ENCODE measurements at regions not wholly inside any gene's neighbourhood (a gene's known extent, or its start where the extent isn't known, plus 50 kb on each side); places are given as distances from the start of the nearest gene placed in this dataset.

GRCh38 chr1:181208083-181208482 is 119.6 kb downstream of the IER5 start:
- Histone ChIP-seq H3K4me3 (ENCODE audit: low read length) (no peak overlapping the region), H3K36me3 (replicated peaks; ENCODE audit: insufficient read depth, low read length) (no peaks in the 10 kb centered on the region), H4K20me1 (ENCODE audit: insufficient read depth, low read length) (no peaks in the 10 kb centered on the region), H3K79me2 (ENCODE audit: low read length) (no peaks in the 10 kb centered on the region), H3K9me2 (replicated peaks; ENCODE audit: insufficient read depth, low read length) (no peaks in the 10 kb centered on the region), H3K9ac (ENCODE audit: low read length) (no peak overlapping the region), H3K27ac (ENCODE audit: low read length) (no peak overlapping the region), H3K4me1 (ENCODE audit: low read length) (no peaks in the 10 kb centered on the region), H3K27me3 (replicated peaks; ENCODE audit: insufficient read depth, low read length) (no peaks in the 10 kb centered on the region), H2AFZ (ENCODE audit: low read length) (no peak overlapping the region), H3F3A (ENCODE audit: insufficient read depth, low read length) (no peaks in the 10 kb centered on the region), H3K4me2 (ENCODE audit: low read depth, low read length) (no peak overlapping the region), H3K9me3 (replicated peaks; ENCODE audit: insufficient read depth, low read length) (no peaks in the 10 kb centered on the region)
- DNase-seq = no peak
- TF ChIP-seq CTCF (IDR thresholded peaks at IDR 0.05; ENCODE audit: low read length) (no peak), EZH2phosphoT487 (IDR thresholded peaks at IDR 0.05; ENCODE audit: low read length) (no peak), EZH2 (optimal IDR thresholded peaks at IDR 0.05; ENCODE audit: low read depth, low read length) (no peak)

DNA sequence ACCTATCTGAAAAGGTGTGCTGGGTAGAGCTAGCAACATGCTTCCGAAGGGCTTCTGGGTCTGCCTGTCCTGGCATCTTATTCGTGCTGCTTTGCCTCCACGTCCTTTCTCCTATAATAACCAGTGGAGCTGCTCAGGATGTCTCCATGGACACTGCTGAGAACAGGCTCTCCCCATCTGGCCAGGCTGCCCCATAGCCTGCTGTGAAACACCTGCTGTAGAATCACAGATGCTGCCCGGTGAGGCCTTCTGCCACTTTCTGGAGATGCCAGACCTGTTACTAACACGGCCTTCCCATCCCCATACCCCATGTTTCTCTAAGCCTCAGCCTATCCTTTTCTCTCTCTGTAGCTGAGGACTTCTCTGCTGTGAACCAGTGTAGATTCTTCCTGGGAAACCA is 120.5 kb downstream of the IER5 start:
- H2AFZ ChIP-seq (ENCODE audit: low read length) = no peak overlapping the region
- H3K36me3 ChIP-seq (replicated peaks; ENCODE audit: insufficient read depth, low read length) = no peaks in the 10 kb centered on the region
- no peak overlapping the region for H3K9ac ChIP-seq (ENCODE audit: low read length)
- no peak for TF ChIP-seq EZH2 (optimal IDR thresholded peaks at IDR 0.05; ENCODE audit: low read depth, low read length)
- TF ChIP-seq EZH2phosphoT487 (IDR thresholded peaks at IDR 0.05; ENCODE audit: low read length) = no peak
- TF ChIP-seq CTCF (IDR thresholded peaks at IDR 0.05; ENCODE audit: low read length) = no peak
- no peak overlapping the region for H3K4me3 ChIP-seq (ENCODE audit: low read length)
- H4K20me1 ChIP-seq (ENCODE audit: insufficient read depth, low read length) = no peaks in the 10 kb centered on the region
- H3K4me2 ChIP-seq (ENCODE audit: low read depth, low read length) = no peak overlapping the region
- H3K9me3 ChIP-seq (replicated peaks; ENCODE audit: insufficient read depth, low read length) = no peaks in the 10 kb centered on the region
- no peaks in the 10 kb centered on the region for H3K79me2 ChIP-seq (ENCODE audit: low read length)
- no peak overlapping the region for H3K27ac ChIP-seq (ENCODE audit: low read length)
- H3F3A ChIP-seq (ENCODE audit: insufficient read depth, low read length) = no peaks in the 10 kb centered on the region
- DNase-seq = no peak
- no peaks in the 10 kb centered on the region for H3K9me2 ChIP-seq (replicated peaks; ENCODE audit: insufficient read depth, low read length)
- no peaks in the 10 kb centered on the region for H3K4me1 ChIP-seq (ENCODE audit: low read length)
- no peaks in the 10 kb centered on the region for H3K27me3 ChIP-seq (replicated peaks; ENCODE audit: insufficient read depth, low read length)

DNA sequence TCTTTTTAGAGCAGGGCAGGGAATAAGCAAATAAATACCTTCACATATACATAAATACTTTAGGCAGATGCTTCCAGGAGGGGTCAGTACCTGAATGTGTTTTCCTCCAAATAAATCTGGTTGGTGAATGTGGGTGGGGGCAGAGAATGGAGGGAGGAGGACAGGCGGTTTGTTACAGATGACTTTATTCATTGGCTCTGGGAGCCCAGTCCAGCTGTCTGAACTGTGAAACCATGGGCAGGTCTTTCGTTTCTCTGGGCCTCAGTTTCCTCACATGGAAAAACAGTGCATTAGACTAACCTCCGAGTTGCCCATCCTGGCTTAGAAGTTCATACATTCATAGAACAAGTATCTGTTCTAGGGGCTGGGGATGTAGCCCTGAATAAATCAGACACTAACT is 124.6 kb downstream of the IER5 start:
- Histone ChIP-seq H3K27me3 (replicated peaks; ENCODE audit: insufficient read depth, low read length) (no peaks in the 10 kb centered on the region), H3K79me2 (ENCODE audit: low read length) (no peaks in the 10 kb centered on the region), H3K9me3 (replicated peaks; ENCODE audit: insufficient read depth, low read length) (no peaks in the 10 kb centered on the region), H3F3A (ENCODE audit: insufficient read depth, low read length) (no peaks in the 10 kb centered on the region), H2AFZ (ENCODE audit: low read length) (no peak overlapping the region), H3K4me1 (ENCODE audit: low read length) (no peaks in the 10 kb centered on the region), H3K4me3 (ENCODE audit: low read length) (no peak overlapping the region), H3K36me3 (replicated peaks; ENCODE audit: insufficient read depth, low read length) (no peaks in the 10 kb centered on the region), H3K9me2 (replicated peaks; ENCODE audit: insufficient read depth, low read length) (no peaks in the 10 kb centered on the region), H3K4me2 (ENCODE audit: low read depth, low read length) (no peak overlapping the region), H3K27ac (ENCODE audit: low read length) (no peak overlapping the region), H3K9ac (ENCODE audit: low read length) (no peak overlapping the region), H4K20me1 (ENCODE audit: insufficient read depth, low read length) (no peaks in the 10 kb centered on the region)
- TF ChIP-seq EZH2 (optimal IDR thresholded peaks at IDR 0.05; ENCODE audit: low read depth, low read length) = no peak
- no peak for TF ChIP-seq CTCF (IDR thresholded peaks at IDR 0.05; ENCODE audit: low read length)
- TF ChIP-seq EZH2phosphoT487 (IDR thresholded peaks at IDR 0.05; ENCODE audit: low read length) = no peak
- no peak for DNase-seq

Data from MM.1S (cell line).